Activated T-helper 9 cell treated with anti-CD3 and anti-CD28 coated beads, Interleukin-2, amount 50 U/mL, for 16 hours (primary cell): ENCODE measurements at regions not wholly inside any gene's neighbourhood (a gene's known extent, or its start where the extent isn't known, plus 50 kb on each side); places are given as distances from the start of the nearest gene placed in this dataset.

Experiments used
- DNase-seq: peaks from one replicate; pipeline ENCODE4 v3.0.0-alpha.2; 2020; ENCODE audit warnings: low read depth

- no peak for DNase-seq
Measured at GRCh38 chr11:64457416-64458010, 98.2 kb upstream of the SLC22A11 start.

GRCh38 chr11:64458997-64459396, 96.7 kb upstream of the SLC22A11 start:
- no peak for DNase-seq

- no peak for DNase-seq
Measured at GRCh38 chr11:64459609-64460008, 96.1 kb upstream of the SLC22A11 start.

- no peak for DNase-seq
Measured at GRCh38 chr11:64461081-64461480, 94.7 kb upstream of the SLC22A11 start.

- DNase-seq: no peak
Measured at GRCh38 chr11:64466115-64466718, 89.5 kb upstream of the SLC22A11 start.

GRCh38 chr11:64469288-64469687, 86.5 kb upstream of the SLC22A11 start:
- no peak for DNase-seq

- no peak for DNase-seq
Measured at GRCh38 chr11:64472593-64473455, 82.9 kb upstream of the SLC22A11 start.

- DNase-seq: no peak
Measured at GRCh38 chr11:64474680-64475079, 81.1 kb upstream of the SLC22A11 start.

- DNase-seq: no peak
Measured at GRCh38 chr11:64475145-64475544, 80.6 kb upstream of the SLC22A11 start.

- no peak for DNase-seq
Measured at GRCh38 chr11:64476881-64477280, 78.9 kb upstream of the SLC22A11 start.

- DNase-seq: no peak
Measured at GRCh38 chr11:64477675-64478074, 78.1 kb upstream of the SLC22A11 start.

- no peak for DNase-seq
Measured at GRCh38 chr11:64482588-64482987, 73.2 kb upstream of the SLC22A11 start.

GRCh38 chr11:64484191-64485022, 71.3 kb upstream of the SLC22A11 start:
- DNase-seq: no peak

GRCh38 chr11:64485074-64485473, 70.7 kb upstream of the SLC22A11 start:
- DNase-seq: no peak

- DNase-seq: peak; percentile 5
Measured at GRCh38 chr11:64489831-64490441, 65.8 kb upstream of the SLC22A11 start.

GRCh38 chr11:64490562-64491216, 65.1 kb upstream of the SLC22A11 start:
- DNase-seq: no peak

GRCh38 chr11:64492561-64492960, 63.2 kb upstream of the SLC22A11 start:
- DNase-seq: no peak

GRCh38 chr11:64498136-64498535, 57.6 kb upstream of the SLC22A11 start:
- DNase-seq: no peak

- DNase-seq: no peak
Measured at GRCh38 chr11:64499261-64500004, 56.3 kb upstream of the SLC22A11 start.

- no peak for DNase-seq
Measured at GRCh38 chr11:64500176-64501013, 55.3 kb upstream of the SLC22A11 start.
